ENCODE measurements at regions not wholly inside any gene's neighbourhood (a gene's known extent, or its start where the extent isn't known, plus 50 kb on each side); places are given as distances from the start of the nearest gene placed in this dataset.

- ATAC-seq (no peak), DNase-seq (no peak)
- no peak overlapping the region for H3K27ac ChIP-seq
- TF ChIP-seq CTCF (IDR thresholded peaks at IDR 0.05): no peak
- TF ChIP-seq POLR2A (IDR thresholded peaks at IDR 0.05): no peak
- WGBS, 2 donors: 83 to 87% methylated on average over 1 of the region's 1 CpG
- H3K27me3 ChIP-seq: no peaks in the 10 kb centered on the region
- H3K9me3 ChIP-seq: no peaks in the 10 kb centered on the region
- H3K4me1 ChIP-seq: peaks cover 21% of the 10 kb centered on the region
- H3K4me3 ChIP-seq: no peak overlapping the region
- intact Hi-C loops (cut with DNase I): no loop called here
- no peaks in the 10 kb centered on the region for H3K36me3 ChIP-seq (replicated peaks in 1 of 2; ENCODE audit: insufficient read depth in 1 of 2, low read depth in 2 of 2)
Observed at GRCh38 chr5:143558048-143558447, 154.6 kb upstream of the NR3C1 start.

GRCh38 chr5:143557061-143557818, 153.8 kb upstream of the NR3C1 start:
- Histone ChIP-seq H3K36me3 (replicated peaks in 1 of 2; ENCODE audit: insufficient read depth in 1 of 2, low read depth in 2 of 2) (no peaks in the 10 kb centered on the region), H3K9me3 (no peaks in the 10 kb centered on the region), H3K27ac (no peak overlapping the region), H3K27me3 (no peaks in the 10 kb centered on the region), H3K4me3 (no peak overlapping the region), H3K4me1 (peaks cover 17% of the 10 kb centered on the region)
- DNase-seq (no peak), ATAC-seq (no peak)
- 20 to 22% methylated on average over 3 of the region's 3 CpGs for WGBS, 2 donors
- TF ChIP-seq POLR2A (IDR thresholded peaks at IDR 0.05) (no peak), CTCF (IDR thresholded peaks at IDR 0.05) (no peak)
- intact Hi-C loops (cut with DNase I): no loop called here

- ATAC-seq (no peak), DNase-seq (no peak)
- H3K27ac ChIP-seq: no peak overlapping the region
- WGBS, 2 donors: 63% methylated on average over 4 of the region's 4 CpGs
- H3K4me1 ChIP-seq: no peaks in the 10 kb centered on the region
- intact Hi-C loops (cut with DNase I): no loop called here
- H3K4me3 ChIP-seq: no peak overlapping the region
- no peaks in the 10 kb centered on the region for H3K27me3 ChIP-seq
- TF ChIP-seq POLR2A (IDR thresholded peaks at IDR 0.05): no peak
- TF ChIP-seq CTCF (IDR thresholded peaks at IDR 0.05): no peak
- H3K9me3 ChIP-seq: no peaks in the 10 kb centered on the region
- H3K36me3 ChIP-seq (replicated peaks in 1 of 2; ENCODE audit: insufficient read depth in 1 of 2, low read depth in 2 of 2): no peaks in the 10 kb centered on the region
Observed at GRCh38 chr5:143554918-143555477, 151.5 kb upstream of the NR3C1 start.

- no peaks in the 10 kb centered on the region for H3K9me3 ChIP-seq
- intact Hi-C loops (cut with DNase I): no loop called here
- TF ChIP-seq CTCF (IDR thresholded peaks at IDR 0.05) (no peak), POLR2A (IDR thresholded peaks at IDR 0.05) (no peak)
- no peaks in the 10 kb centered on the region for H3K36me3 ChIP-seq (replicated peaks in 1 of 2; ENCODE audit: insufficient read depth in 1 of 2, low read depth in 2 of 2)
- no peak for DNase-seq
- 82 to 93% methylated on average over 2 of the region's 2 CpGs for WGBS, 2 donors
- H3K4me1 ChIP-seq: no peaks in the 10 kb centered on the region
- no peak overlapping the region for H3K27ac ChIP-seq
- no peaks in the 10 kb centered on the region for H3K27me3 ChIP-seq
- H3K4me3 ChIP-seq: no peak overlapping the region
- ATAC-seq: no peak
Observed at GRCh38 chr5:143554187-143554717, 150.8 kb upstream of the NR3C1 start.

Measured in body of pancreas (tissue), 4 donors.